ENCODE measurements at regions not wholly inside any gene's neighbourhood (a gene's known extent, or its start where the extent isn't known, plus 50 kb on each side); places are given as distances from the start of the nearest gene placed in this dataset.
A peak's percentile ranks its signal among the peaks of the same experiment; 100 is the strongest.

- WGBS, 2 donors, result 77% methylated on average over 6 of the region's 6 CpGs
- intact Hi-C loops (cut with DNase I), result no loop called here
- Histone ChIP-seq H3K4me3 (no peak overlapping the region), H3K9me3 (peaks cover 0 to 17% (median 10%) of the 10 kb centered on the region in 4 donors), H3K27me3 (no peaks in the 10 kb centered on the region), H3K4me1 (peaks cover 0 to 12% (median 3%) of the 10 kb centered on the region in 4 donors), H3K27ac (peak overlapping the region; percentile 10 to 66 (median 35)), H3K36me3 (no peaks in the 10 kb centered on the region)
- DNase-seq, result peak; percentile 73
- TF ChIP-seq POLR2A (IDR thresholded peaks at IDR 0.05), result no peak
- peak in 3 of 4 donors; percentile 10 to 47 (median 29) for TF ChIP-seq POLR2AphosphoS5 (IDR thresholded peaks at IDR 0.05)
Measured at GRCh38 chr10:36187380-36188079, 545.4 kb upstream of the FZD8 start.

DNA sequence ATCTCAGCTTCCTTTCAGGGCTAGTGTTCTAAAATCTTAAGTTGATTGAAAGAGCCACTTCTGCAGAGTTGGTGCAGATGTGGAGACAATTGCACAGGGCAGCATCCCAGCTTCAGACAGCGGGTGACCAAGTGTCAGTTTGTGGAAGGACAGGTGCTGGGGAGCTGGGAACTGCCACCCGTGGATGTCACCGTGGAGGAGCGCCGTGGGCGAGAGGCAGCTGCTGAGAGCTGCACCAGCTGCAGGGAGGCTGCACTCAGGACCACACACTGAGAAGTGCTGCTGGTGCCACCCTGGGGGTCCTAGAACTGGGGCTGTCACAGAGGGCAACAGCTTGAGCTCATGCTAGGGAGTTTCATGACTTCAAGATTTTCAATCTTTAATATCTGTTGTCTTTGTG is 543.0 kb upstream of the FZD8 start:
- Histone ChIP-seq H3K36me3 (no peaks in the 10 kb centered on the region), H3K4me1 (peaks cover 0 to 16% (median 5%) of the 10 kb centered on the region in 4 donors), H3K4me3 (no peak overlapping the region), H3K9me3 (peaks cover 0 to 7% (median 0%) of the 10 kb centered on the region in 4 donors), H3K27ac (no peak overlapping the region), H3K27me3 (no peaks in the 10 kb centered on the region)
- DNase-seq, result no peak
- TF ChIP-seq, protein P1, sequence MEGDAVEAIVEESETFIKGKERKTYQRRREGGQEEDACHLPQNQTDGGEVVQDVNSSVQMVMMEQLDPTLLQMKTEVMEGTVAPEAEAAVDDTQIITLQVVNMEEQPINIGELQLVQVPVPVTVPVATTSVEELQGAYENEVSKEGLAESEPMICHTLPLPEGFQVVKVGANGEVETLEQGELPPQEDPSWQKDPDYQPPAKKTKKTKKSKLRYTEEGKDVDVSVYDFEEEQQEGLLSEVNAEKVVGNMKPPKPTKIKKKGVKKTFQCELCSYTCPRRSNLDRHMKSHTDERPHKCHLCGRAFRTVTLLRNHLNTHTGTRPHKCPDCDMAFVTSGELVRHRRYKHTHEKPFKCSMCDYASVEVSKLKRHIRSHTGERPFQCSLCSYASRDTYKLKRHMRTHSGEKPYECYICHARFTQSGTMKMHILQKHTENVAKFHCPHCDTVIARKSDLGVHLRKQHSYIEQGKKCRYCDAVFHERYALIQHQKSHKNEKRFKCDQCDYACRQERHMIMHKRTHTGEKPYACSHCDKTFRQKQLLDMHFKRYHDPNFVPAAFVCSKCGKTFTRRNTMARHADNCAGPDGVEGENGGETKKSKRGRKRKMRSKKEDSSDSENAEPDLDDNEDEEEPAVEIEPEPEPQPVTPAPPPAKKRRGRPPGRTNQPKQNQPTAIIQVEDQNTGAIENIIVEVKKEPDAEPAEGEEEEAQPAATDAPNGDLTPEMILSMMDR (IDR thresholded peaks at IDR 0.05), result no peak
- TF ChIP-seq POLR2AphosphoS5 (IDR thresholded peaks at IDR 0.05) (no peak), EP300 (IDR thresholded peaks at IDR 0.05) (no peak), POLR2A (IDR thresholded peaks at IDR 0.05) (no peak)
- intact Hi-C loops (cut with DNase I), result no loop called here
- WGBS, 2 donors, result 90% methylated on average over 6 of the region's 6 CpGs

- H3K9me3 ChIP-seq, result peaks cover 0 to 3% (median 0%) of the 10 kb centered on the region in 4 donors
- peaks cover 0 to 14% (median 5%) of the 10 kb centered on the region in 4 donors for H3K4me1 ChIP-seq
- no peaks in the 10 kb centered on the region for H3K36me3 ChIP-seq
- intact Hi-C loops (cut with DNase I), result no loop called here
- no peaks in the 10 kb centered on the region for H3K27me3 ChIP-seq
- no peak overlapping the region for H3K27ac ChIP-seq
- no peak for TF ChIP-seq POLR2AphosphoS5 (IDR thresholded peaks at IDR 0.05)
- TF ChIP-seq, protein P1 (IDR thresholded peaks at IDR 0.05), result no peak
- no peak for TF ChIP-seq EP300 (IDR thresholded peaks at IDR 0.05)
- no peak for TF ChIP-seq POLR2A (IDR thresholded peaks at IDR 0.05)
- 96 to 97% methylated on average over 6 of the region's 6 CpGs for WGBS, 2 donors
- DNase-seq, result no peak
- no peak overlapping the region for H3K4me3 ChIP-seq
Measured at GRCh38 chr10:36183726-36184125, 541.6 kb upstream of the FZD8 start.

- Histone ChIP-seq H3K27ac (no peak overlapping the region), H3K4me1 (peaks cover 0 to 7% (median 1%) of the 10 kb centered on the region in 4 donors), H3K27me3 (no peaks in the 10 kb centered on the region), H3K4me3 (no peak overlapping the region), H3K9me3 (peaks cover 0 to 3% (median 0%) of the 10 kb centered on the region in 4 donors), H3K36me3 (no peaks in the 10 kb centered on the region)
- no peak for TF ChIP-seq POLR2A (IDR thresholded peaks at IDR 0.05)
- no peak for TF ChIP-seq POLR2AphosphoS5 (IDR thresholded peaks at IDR 0.05)
- intact Hi-C loops (cut with DNase I), result no loop called here
- DNase-seq, result no peak
Measured at GRCh38 chr10:36183056-36183455, 541.0 kb upstream of the FZD8 start.

GRCh38 chr10:36182606-36183005 is 540.5 kb upstream of the FZD8 start:
- Histone ChIP-seq H3K27ac (no peak overlapping the region), H3K36me3 (no peaks in the 10 kb centered on the region), H3K27me3 (no peaks in the 10 kb centered on the region), H3K9me3 (peaks cover 0 to 3% (median 0%) of the 10 kb centered on the region in 4 donors), H3K4me1 (peaks cover 0 to 4% (median 1%) of the 10 kb centered on the region in 4 donors), H3K4me3 (no peak overlapping the region)
- intact Hi-C loops (cut with DNase I), result no loop called here
- DNase-seq, result no peak
- WGBS, 2 donors, result 28 to 61% methylated on average over 4 of the region's 4 CpGs
- TF ChIP-seq, protein P1 (IDR thresholded peaks at IDR 0.05), result no peak
- no peak for TF ChIP-seq EP300 (IDR thresholded peaks at IDR 0.05)
- no peak for TF ChIP-seq POLR2A (IDR thresholded peaks at IDR 0.05)
- no peak for TF ChIP-seq POLR2AphosphoS5 (IDR thresholded peaks at IDR 0.05)
